ENCODE measurements at regions not wholly inside any gene's neighbourhood (a gene's known extent, or its start where the extent isn't known, plus 50 kb on each side); places are given as distances from the start of the nearest gene placed in this dataset.
"Not testable (repeated sequence)": the region's sequence is repeated elsewhere in the genome, so short reads cannot be mapped to it uniquely, and the experiment has no call there.

DNA sequence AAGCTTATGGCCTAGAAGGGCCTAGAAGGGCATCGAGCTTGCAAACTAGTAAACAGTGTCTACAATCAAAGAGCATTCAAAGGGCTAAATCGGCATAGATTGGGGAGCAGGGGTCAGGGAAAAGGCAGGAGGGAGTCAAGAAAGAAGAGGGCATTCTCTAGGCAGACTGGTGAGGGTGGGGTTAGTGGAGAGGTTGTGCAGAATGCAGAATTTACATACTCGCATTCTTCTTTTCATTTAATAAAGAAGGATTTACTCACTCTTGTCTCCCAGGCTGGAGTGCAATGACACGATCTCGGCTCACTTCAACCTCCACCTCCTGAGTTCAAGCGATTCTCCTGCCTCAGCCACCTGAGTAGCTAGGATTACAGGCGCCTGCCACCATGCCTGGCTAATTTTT lies 110.7 kb downstream of the TRIM43 start:
- no TSS peak for BruUV-seq (replicated peaks)
- Histone ChIP-seq H3K27me3 (ENCODE audit: control insufficient read depth, insufficient read depth, low read length) (peaks cover 22% of the 10 kb centered on the region), H3K9me3 (ENCODE audit: control insufficient read depth, insufficient read depth, low read depth, low read length) (no peaks in the 10 kb centered on the region), H3K4me3 (ENCODE audit: low read depth in 2 of 2, low read length in 2 of 2) (no peak overlapping the region), H3K36me3 (ENCODE audit: control insufficient read depth, insufficient read depth, low read length) (no peaks in the 10 kb centered on the region), H3K27ac (ENCODE audit: low read length) (no peak overlapping the region), H3K4me1 (ENCODE audit: control insufficient read depth, insufficient read depth, low read length) (no peaks in the 10 kb centered on the region)
- in situ Hi-C loops (cut with HindIII; ENCODE audit: low pct_unique_long_range_greater_than_20kb, low sequenced_read_pairs): no loop called here
- DNase-seq (ENCODE audit: low read depth, low spot score) (no peak), ATAC-seq (no peak)
- TF ChIP-seq POLR2AphosphoS5 (IDR thresholded peaks at IDR 0.05; ENCODE audit: low read depth, low read length) (no peak), SIN3A (IDR thresholded peaks at IDR 0.05; ENCODE audit: borderline replicate concordance, insufficient read depth, low read depth, low read length) (no peak), TCF7L2 (IDR thresholded peaks at IDR 0.05; ENCODE audit: low read depth, low read length) (no peak)
- TF ChIP-seq, protein P1, sequence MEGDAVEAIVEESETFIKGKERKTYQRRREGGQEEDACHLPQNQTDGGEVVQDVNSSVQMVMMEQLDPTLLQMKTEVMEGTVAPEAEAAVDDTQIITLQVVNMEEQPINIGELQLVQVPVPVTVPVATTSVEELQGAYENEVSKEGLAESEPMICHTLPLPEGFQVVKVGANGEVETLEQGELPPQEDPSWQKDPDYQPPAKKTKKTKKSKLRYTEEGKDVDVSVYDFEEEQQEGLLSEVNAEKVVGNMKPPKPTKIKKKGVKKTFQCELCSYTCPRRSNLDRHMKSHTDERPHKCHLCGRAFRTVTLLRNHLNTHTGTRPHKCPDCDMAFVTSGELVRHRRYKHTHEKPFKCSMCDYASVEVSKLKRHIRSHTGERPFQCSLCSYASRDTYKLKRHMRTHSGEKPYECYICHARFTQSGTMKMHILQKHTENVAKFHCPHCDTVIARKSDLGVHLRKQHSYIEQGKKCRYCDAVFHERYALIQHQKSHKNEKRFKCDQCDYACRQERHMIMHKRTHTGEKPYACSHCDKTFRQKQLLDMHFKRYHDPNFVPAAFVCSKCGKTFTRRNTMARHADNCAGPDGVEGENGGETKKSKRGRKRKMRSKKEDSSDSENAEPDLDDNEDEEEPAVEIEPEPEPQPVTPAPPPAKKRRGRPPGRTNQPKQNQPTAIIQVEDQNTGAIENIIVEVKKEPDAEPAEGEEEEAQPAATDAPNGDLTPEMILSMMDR (IDR thresholded peaks at IDR 0.05): no peak
- TF ChIP-seq, protein P2, sequence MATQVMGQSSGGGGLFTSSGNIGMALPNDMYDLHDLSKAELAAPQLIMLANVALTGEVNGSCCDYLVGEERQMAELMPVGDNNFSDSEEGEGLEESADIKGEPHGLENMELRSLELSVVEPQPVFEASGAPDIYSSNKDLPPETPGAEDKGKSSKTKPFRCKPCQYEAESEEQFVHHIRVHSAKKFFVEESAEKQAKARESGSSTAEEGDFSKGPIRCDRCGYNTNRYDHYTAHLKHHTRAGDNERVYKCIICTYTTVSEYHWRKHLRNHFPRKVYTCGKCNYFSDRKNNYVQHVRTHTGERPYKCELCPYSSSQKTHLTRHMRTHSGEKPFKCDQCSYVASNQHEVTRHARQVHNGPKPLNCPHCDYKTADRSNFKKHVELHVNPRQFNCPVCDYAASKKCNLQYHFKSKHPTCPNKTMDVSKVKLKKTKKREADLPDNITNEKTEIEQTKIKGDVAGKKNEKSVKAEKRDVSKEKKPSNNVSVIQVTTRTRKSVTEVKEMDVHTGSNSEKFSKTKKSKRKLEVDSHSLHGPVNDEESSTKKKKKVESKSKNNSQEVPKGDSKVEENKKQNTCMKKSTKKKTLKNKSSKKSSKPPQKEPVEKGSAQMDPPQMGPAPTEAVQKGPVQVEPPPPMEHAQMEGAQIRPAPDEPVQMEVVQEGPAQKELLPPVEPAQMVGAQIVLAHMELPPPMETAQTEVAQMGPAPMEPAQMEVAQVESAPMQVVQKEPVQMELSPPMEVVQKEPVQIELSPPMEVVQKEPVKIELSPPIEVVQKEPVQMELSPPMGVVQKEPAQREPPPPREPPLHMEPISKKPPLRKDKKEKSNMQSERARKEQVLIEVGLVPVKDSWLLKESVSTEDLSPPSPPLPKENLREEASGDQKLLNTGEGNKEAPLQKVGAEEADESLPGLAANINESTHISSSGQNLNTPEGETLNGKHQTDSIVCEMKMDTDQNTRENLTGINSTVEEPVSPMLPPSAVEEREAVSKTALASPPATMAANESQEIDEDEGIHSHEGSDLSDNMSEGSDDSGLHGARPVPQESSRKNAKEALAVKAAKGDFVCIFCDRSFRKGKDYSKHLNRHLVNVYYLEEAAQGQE (IDR thresholded peaks at IDR 0.05; ENCODE audit: insufficient read depth in 1 of 2, low read depth in 2 of 2, low read length in 1 of 2): no peak
- POLR2A ChIA-PET: no interaction called here
- intact Hi-C loops (cut with micrococcal nuclease; ENCODE audit: unreplicated experiment): no loop called here
- CTCF ChIA-PET: no interaction called here

DNA sequence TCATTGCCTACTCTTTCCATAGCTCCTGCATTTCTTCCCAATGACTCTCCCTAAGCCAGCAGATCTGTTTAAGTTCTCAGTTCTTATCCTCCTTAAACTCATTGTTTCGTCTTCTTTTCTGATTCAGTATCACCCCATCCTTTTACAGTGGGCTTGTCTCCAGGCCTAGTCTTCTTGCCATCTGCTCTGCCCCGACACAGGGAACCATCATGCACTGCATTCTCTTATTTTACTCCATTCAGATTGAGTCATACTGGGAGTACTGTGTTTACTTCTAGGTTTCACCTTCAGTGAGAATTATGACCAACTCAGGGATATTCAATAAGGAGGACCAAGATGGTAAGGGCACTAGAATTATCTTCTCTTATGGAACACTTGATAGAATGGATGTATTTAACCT lies 115.4 kb downstream of the TRIM43 start:
- CTCF ChIA-PET: not testable (repeated sequence)

DNA sequence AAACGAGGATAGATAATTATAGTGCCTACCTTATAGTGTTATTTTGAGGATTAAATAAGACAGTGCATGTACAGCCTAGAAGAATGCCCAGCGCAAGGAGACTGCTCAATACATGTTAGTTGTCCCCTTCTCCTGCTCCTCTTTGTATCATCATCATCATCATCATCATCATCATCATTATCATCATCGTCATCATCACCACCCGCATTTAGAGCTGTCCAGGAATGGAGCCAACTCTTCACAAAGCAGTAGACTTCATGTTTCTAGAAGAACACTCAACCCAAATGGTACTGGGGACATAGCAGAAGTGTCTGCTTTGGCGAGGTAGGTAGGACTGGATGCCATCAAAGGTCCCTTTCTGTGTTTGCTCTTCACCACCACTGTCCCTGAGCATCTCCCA lies 116.0 kb downstream of the TRIM43 start:
- no peak for ATAC-seq
- in situ Hi-C loops (cut with HindIII; ENCODE audit: low pct_unique_long_range_greater_than_20kb, low sequenced_read_pairs): no loop called here
- no peaks in the 10 kb centered on the region for H3K9me3 ChIP-seq (ENCODE audit: control insufficient read depth, insufficient read depth, low read depth, low read length)
- peaks cover 4% of the 10 kb centered on the region for H3K27me3 ChIP-seq (ENCODE audit: control insufficient read depth, insufficient read depth, low read length)
- no peaks in the 10 kb centered on the region for H3K36me3 ChIP-seq (ENCODE audit: control insufficient read depth, insufficient read depth, low read length)
- BruUV-seq (replicated peaks): no TSS peak
- H3K4me1 ChIP-seq (ENCODE audit: control insufficient read depth, insufficient read depth, low read length): no peaks in the 10 kb centered on the region
- POLR2A ChIA-PET: no interaction called here
- H3K4me3 ChIP-seq (ENCODE audit: low read depth in 2 of 2, low read length in 2 of 2): no peak overlapping the region
- CTCF ChIA-PET: no interaction called here
- intact Hi-C loops (cut with micrococcal nuclease; ENCODE audit: unreplicated experiment): no loop called here
- H3K27ac ChIP-seq (ENCODE audit: low read length): no peak overlapping the region
- no peak for DNase-seq (ENCODE audit: low read depth, low spot score)
- TF ChIP-seq POLR2AphosphoS5 (IDR thresholded peaks at IDR 0.05; ENCODE audit: low read depth, low read length) (no peak), TCF7L2 (IDR thresholded peaks at IDR 0.05; ENCODE audit: low read depth, low read length) (no peak), SIN3A (IDR thresholded peaks at IDR 0.05; ENCODE audit: borderline replicate concordance, insufficient read depth, low read depth, low read length) (no peak)
- TF ChIP-seq, protein P2 (IDR thresholded peaks at IDR 0.05; ENCODE audit: insufficient read depth in 1 of 2, low read depth in 2 of 2, low read length in 1 of 2): no peak
- TF ChIP-seq, protein P1 (IDR thresholded peaks at IDR 0.05): no peak

More for the DNA sequence above, 115.4 kb downstream of the TRIM43 start:
- H3K27ac ChIP-seq (ENCODE audit: low read length); H3K9me3 ChIP-seq (ENCODE audit: control insufficient read depth, insufficient read depth, low read depth, low read length); H3K4me1 ChIP-seq (ENCODE audit: control insufficient read depth, insufficient read depth, low read length); POLR2A ChIA-PET; H3K27me3 ChIP-seq (ENCODE audit: control insufficient read depth, insufficient read depth, low read length); H3K4me3 ChIP-seq (ENCODE audit: low read depth in 2 of 2, low read length in 2 of 2); intact Hi-C loops (cut with micrococcal nuclease; ENCODE audit: unreplicated experiment); DNase-seq (ENCODE audit: low read depth, low spot score); H3K36me3 ChIP-seq (ENCODE audit: control insufficient read depth, insufficient read depth, low read length); in situ Hi-C loops (cut with HindIII; ENCODE audit: low pct_unique_long_range_greater_than_20kb, low sequenced_read_pairs); BruUV-seq (replicated peaks); ATAC-seq: not testable (repeated sequence)

Data from Panc1 (cell line).